OCI-LY1 (cell line): ENCODE measurements at regions not wholly inside any gene's neighbourhood (a gene's known extent, or its start where the extent isn't known, plus 50 kb on each side); places are given as distances from the start of the nearest gene placed in this dataset.
"Not testable (repeated sequence)": the region's sequence is repeated elsewhere in the genome, so short reads cannot be mapped to it uniquely, and the experiment has no call there.

Experiments used
- H2AFZ ChIP-seq: fragments of 200-600 bp; sonication (generic), shearing (Covaris generic); 2 replicates; pipeline ENCODE4 v1.6.0; 2014; ENCODE audit warnings: antibody characterized with exemption, mild to moderate bottlenecking, low read length
- H3F3A ChIP-seq: fragments of 200-600 bp; sonication (generic), shearing (Covaris generic); 2 replicates; pipeline ENCODE4 v1.6.0; 2014; ENCODE audit warnings: mild to moderate bottlenecking, antibody characterized with exemption, low read length, moderate library complexity; ENCODE audit not compliant: insufficient read depth
- H3K27ac ChIP-seq: fragments of 200-600 bp; sonication (generic); 2 replicates; pipeline ENCODE4 v1.5.1; 2014; ENCODE audit warnings: low read length, mixed run types, mild to moderate bottlenecking, low read depth; ENCODE audit not compliant: poor library complexity, severe bottlenecking
- H3K27me3 ChIP-seq: fragments of 200-600 bp; sonication (generic); 2 replicates; pipeline ENCODE4 v1.6.0; 2014; ENCODE audit warnings: antibody characterized with exemption, mild to moderate bottlenecking, low read length, moderate library complexity; ENCODE audit not compliant: insufficient read depth
- H3K36me3 ChIP-seq: fragments of 200-600 bp; sonication (generic); 2 replicates; pipeline ENCODE4 v1.6.1; 2014; ENCODE audit warnings: mild to moderate bottlenecking, antibody characterized with exemption, low read length, moderate library complexity, mixed read lengths; ENCODE audit not compliant: insufficient read depth
- H3K4me1 ChIP-seq: fragments of 200-600 bp; sonication (generic); 2 replicates; pipeline ENCODE4 v1.5.1; 2014; ENCODE audit warnings: mild to moderate bottlenecking, low read length, moderate library complexity; ENCODE audit not compliant: insufficient read depth, severe bottlenecking
- H3K4me2 ChIP-seq: fragments of 200-600 bp; sonication (generic), shearing (Covaris generic); 2 replicates; pipeline ENCODE4 v1.6.1; 2014; ENCODE audit warnings: low read length
- H3K4me3 ChIP-seq: fragments of 200-600 bp; sonication (generic); 2 replicates; pipeline ENCODE4 v1.5.1; 2014; ENCODE audit warnings: low read length, low read depth, mild to moderate bottlenecking, mixed read lengths; ENCODE audit not compliant: poor library complexity, severe bottlenecking
- H3K79me2 ChIP-seq: fragments of 200-600 bp; shearing (Covaris generic); 2 replicates; pipeline ENCODE4 v1.6.1; 2016; ENCODE audit warnings: mixed run types, low read length, mixed read lengths; ENCODE audit not compliant: insufficient read depth
- H3K9ac ChIP-seq: fragments of 200-600 bp; sonication (generic), shearing (Covaris generic); 2 replicates; pipeline ENCODE4 v1.6.1; 2014; ENCODE audit warnings: mild to moderate bottlenecking, low read length, mixed read lengths
- H3K9me2 ChIP-seq: fragments of 200-600 bp; sonication (generic), shearing (Covaris generic); 2 replicates; pipeline ENCODE4 v1.6.1; 2014; ENCODE audit warnings: low read depth, mild to moderate bottlenecking, low read length, mixed read lengths
- H3K9me3 ChIP-seq: fragments of 200-600 bp; shearing (Covaris generic); 2 replicates; pipeline ENCODE4 v1.6.1; 2014; ENCODE audit warnings: low read length, mixed read lengths
- H4K20me1 ChIP-seq: fragments of 200-600 bp; sonication (generic), shearing (Covaris generic); 2 replicates; pipeline ENCODE4 v1.6.0; 2016; ENCODE audit warnings: mild to moderate bottlenecking, low read length; ENCODE audit not compliant: insufficient read depth
- EZH2 ChIP-seq: fragments of 200-600 bp; sonication (generic), shearing (Covaris generic); IDR thresholded peaks from 2 replicates; pipeline ENCODE4 v1.8.0; 2017; ENCODE audit warnings: borderline replicate concordance, mixed run types, mild to moderate bottlenecking, antibody characterized with exemption, low read length, moderate library complexity, mixed read lengths
- TF ChIP-seq, protein P1 (sequence below): fragments of 200-600 bp; sonication (generic), shearing (Covaris generic); IDR thresholded peaks from 2 replicates; pipeline ENCODE4 v1.5.1; 2017; ENCODE audit warnings: mild to moderate bottlenecking, antibody characterized with exemption, low read length, moderate library complexity, mixed read lengths

- Histone ChIP-seq H3K79me2 (no peaks in the 10 kb centered on the region), H3K9me2 (no peaks in the 10 kb centered on the region), H3K27ac (no peak overlapping the region), H3K9me3 (no peaks in the 10 kb centered on the region), H3K4me1 (no peaks in the 10 kb centered on the region), H3K4me3 (no peak overlapping the region), H2AFZ (no peak overlapping the region), H3F3A (no peaks in the 10 kb centered on the region), H3K27me3 (no peaks in the 10 kb centered on the region), H3K4me2 (no peak overlapping the region), H3K9ac (no peak overlapping the region), H3K36me3 (no peaks in the 10 kb centered on the region), H4K20me1 (no peaks in the 10 kb centered on the region)
- TF ChIP-seq EZH2: no peak
- TF ChIP-seq, protein P1, sequence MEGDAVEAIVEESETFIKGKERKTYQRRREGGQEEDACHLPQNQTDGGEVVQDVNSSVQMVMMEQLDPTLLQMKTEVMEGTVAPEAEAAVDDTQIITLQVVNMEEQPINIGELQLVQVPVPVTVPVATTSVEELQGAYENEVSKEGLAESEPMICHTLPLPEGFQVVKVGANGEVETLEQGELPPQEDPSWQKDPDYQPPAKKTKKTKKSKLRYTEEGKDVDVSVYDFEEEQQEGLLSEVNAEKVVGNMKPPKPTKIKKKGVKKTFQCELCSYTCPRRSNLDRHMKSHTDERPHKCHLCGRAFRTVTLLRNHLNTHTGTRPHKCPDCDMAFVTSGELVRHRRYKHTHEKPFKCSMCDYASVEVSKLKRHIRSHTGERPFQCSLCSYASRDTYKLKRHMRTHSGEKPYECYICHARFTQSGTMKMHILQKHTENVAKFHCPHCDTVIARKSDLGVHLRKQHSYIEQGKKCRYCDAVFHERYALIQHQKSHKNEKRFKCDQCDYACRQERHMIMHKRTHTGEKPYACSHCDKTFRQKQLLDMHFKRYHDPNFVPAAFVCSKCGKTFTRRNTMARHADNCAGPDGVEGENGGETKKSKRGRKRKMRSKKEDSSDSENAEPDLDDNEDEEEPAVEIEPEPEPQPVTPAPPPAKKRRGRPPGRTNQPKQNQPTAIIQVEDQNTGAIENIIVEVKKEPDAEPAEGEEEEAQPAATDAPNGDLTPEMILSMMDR: no peak
These were observed 105.6 kb upstream of the ALDH3B2 start for GRCh38 chr11:67780056-67780455.

DNA sequence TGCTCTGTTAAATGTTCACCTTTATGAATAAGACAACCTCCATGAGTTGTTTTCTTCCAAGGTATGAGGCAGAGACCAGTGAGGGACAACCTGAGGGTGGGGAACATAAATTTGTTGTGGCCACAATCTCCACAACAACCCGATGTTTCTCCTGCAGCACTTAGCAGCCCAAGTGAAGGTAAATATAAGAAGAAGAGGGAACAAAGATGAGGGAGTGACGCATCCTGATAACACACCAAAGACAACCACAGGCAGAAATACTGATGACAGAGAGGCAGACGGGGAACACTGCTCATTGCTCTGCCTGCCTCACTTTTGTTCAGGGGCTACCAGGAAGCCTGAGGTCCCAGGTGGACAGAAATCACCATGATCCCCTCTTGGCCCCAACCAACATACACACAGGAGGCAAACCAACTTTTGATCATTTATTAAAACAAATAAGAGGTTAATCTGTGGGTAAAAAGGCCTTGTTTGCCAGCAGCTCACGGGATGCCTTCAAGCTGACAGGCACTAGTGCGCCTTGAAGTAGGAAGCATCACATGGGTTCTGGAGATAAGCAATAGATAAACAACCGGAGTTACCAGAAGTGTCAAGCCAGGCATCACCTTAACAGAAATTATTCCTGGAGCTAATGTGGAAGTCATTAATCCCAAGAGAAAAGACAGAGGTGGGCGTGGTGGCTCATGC, 104.9 kb upstream of the ALDH3B2 start:
- H3K4me1 ChIP-seq, H3K9ac ChIP-seq, H3K27ac ChIP-seq, H3K36me3 ChIP-seq, H3K9me2 ChIP-seq, H4K20me1 ChIP-seq, H3F3A ChIP-seq, H3K4me3 ChIP-seq, H3K79me2 ChIP-seq, H3K27me3 ChIP-seq, H2AFZ ChIP-seq, H3K9me3 ChIP-seq, H3K4me2 ChIP-seq: not testable (repeated sequence)

DNA sequence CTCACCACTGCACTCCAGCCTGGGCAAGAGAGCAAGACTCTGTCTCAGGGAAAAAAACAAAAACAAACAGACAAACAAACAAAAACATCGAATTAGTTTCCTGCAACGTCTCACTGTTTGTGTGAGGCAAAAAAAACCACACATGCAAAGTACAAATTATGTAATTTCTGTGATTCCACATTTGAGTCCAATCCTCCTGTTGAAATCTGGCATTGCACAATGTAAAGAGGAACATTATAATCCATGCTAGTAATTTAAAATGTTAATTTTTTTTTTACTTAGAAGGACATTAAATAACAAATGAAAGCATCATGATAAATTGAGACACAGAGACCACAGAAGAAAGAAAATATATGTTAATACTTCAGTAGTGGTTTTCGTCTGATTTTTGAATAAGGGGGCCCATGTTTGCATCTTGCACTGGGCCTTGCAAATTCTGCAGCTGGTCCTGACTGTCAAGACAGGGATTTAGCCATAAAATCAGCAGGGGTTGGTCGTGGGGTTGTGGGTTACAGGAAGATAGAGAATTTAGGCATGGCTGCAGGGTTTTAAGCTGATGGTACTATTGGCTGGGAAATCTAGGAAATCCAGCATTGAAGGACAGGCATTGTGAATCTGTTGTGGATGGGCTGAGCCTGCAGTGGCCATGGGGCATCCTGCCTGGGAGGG, 102.6 kb upstream of the ALDH3B2 start:
- H3K9ac ChIP-seq: no peak overlapping the region
- H3F3A ChIP-seq: no peaks in the 10 kb centered on the region
- no peak overlapping the region for H3K27ac ChIP-seq
- no peak overlapping the region for H3K4me2 ChIP-seq
- no peaks in the 10 kb centered on the region for H3K79me2 ChIP-seq
- H4K20me1 ChIP-seq: no peaks in the 10 kb centered on the region
- no peak overlapping the region for H3K4me3 ChIP-seq
- no peak overlapping the region for H2AFZ ChIP-seq
- no peaks in the 10 kb centered on the region for H3K9me2 ChIP-seq
- no peaks in the 10 kb centered on the region for H3K27me3 ChIP-seq
- TF ChIP-seq, protein P1: no peak
- no peak for TF ChIP-seq EZH2
- no peaks in the 10 kb centered on the region for H3K9me3 ChIP-seq
- H3K4me1 ChIP-seq: no peaks in the 10 kb centered on the region
- no peaks in the 10 kb centered on the region for H3K36me3 ChIP-seq

DNA sequence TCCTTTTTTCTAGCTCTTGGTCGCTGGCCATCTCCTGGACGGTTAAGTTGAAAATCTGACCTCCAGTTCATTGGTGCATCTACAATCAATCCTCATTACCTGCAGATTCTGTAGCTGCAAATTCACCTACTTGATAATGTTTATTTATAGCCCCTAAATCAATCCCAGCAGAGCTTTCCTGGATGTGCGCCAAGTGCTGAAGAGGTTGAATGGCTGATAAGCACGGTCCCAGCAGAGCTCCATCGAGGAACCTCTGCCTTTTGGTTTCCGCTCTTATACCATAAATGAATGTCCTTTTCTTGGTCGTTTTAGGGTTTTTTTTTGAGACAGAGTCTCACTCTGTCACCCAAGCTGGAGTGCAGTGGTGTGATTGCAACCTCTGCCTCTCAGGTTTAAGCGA, 99.8 kb upstream of the ALDH3B2 start:
- not testable (repeated sequence) for H3F3A ChIP-seq, H3K9me3 ChIP-seq, H3K27me3 ChIP-seq, H2AFZ ChIP-seq, H3K9me2 ChIP-seq, H3K4me2 ChIP-seq, H3K4me1 ChIP-seq, H3K9ac ChIP-seq, H3K79me2 ChIP-seq, H3K36me3 ChIP-seq, H3K27ac ChIP-seq, H4K20me1 ChIP-seq, H3K4me3 ChIP-seq

DNA sequence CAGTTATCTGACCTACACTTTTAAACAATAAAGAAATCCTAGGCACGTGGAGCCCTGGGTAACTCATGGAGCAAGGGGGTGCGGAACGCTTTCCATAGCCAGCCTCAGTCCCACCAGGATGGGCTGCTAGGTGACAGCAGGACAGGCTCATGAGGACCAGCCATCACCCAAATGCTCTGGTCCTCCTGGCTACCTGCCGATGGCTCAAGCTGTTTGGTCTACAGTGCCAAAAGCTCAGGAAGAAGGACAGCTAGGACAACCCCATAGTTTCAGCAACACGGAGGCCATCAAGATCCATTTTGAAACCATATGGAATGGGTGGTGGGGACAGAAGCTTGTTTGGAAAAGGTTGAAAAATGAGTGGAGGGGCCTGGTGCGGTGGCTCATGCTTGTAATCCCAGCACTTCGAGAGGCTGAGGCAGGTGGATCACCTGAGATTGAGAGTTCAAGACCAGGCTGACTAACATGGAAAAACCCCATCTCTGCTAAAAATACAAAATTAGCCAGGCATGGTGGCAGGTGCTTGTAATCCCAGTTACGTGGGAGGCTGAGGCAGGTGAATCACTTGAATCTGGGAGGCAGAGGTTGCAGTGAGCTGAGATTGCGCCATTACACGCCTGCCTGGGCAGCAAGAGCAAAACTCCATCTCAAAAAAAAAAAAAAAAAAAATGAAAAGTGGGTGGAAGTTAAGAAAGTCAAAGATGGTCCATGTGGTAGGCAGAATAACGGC, 93.7 kb upstream of the ALDH3B2 start:
- not testable (repeated sequence) for H3K36me3 ChIP-seq, H3K9me2 ChIP-seq, H3K27me3 ChIP-seq, H3K9me3 ChIP-seq, H3K79me2 ChIP-seq, H3K9ac ChIP-seq, H3K4me1 ChIP-seq, H3K4me2 ChIP-seq, H3K27ac ChIP-seq, H4K20me1 ChIP-seq, H2AFZ ChIP-seq, H3F3A ChIP-seq, H3K4me3 ChIP-seq

DNA sequence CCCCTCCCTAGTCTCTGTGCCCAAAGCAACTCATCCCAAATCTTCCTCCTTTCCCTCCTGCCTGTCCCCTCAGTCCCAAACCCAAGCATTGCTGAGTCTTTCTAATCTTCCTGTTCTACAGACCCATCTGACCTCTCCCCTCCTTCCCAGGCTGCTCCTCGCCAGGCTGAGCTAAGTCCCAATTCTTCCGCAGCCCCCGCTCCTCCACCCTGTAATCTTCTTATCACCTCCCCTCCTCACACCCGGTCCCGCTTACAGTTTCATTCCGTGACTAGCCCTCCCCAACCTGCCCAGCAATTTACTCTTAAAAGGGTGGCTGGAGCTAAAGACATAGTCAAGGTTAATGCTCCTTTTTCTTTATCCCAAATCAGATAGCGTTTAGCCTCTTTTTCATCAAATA, 86.8 kb upstream of the ALDH3B2 start:
- H3K36me3 ChIP-seq, H3K4me3 ChIP-seq, H2AFZ ChIP-seq, H3K27ac ChIP-seq, H4K20me1 ChIP-seq, H3K27me3 ChIP-seq, H3K4me2 ChIP-seq, H3K4me1 ChIP-seq, H3K9me3 ChIP-seq, H3F3A ChIP-seq, H3K79me2 ChIP-seq, H3K9ac ChIP-seq, H3K9me2 ChIP-seq: not testable (repeated sequence)
